GM21381 (cell line): ENCODE measurements at regions not wholly inside any gene's neighbourhood (a gene's known extent, or its start where the extent isn't known, plus 50 kb on each side); places are given as distances from the start of the nearest gene placed in this dataset.

Source experiments
- ATAC-seq: cut with Tn5 transposase; IDR thresholded peaks from one replicate; pipeline ENCODE4 v1.9.1; 2021; ENCODE audit warnings: mild to moderate bottlenecking, moderate library complexity; ENCODE audit not compliant: unreplicated experiment

DNA sequence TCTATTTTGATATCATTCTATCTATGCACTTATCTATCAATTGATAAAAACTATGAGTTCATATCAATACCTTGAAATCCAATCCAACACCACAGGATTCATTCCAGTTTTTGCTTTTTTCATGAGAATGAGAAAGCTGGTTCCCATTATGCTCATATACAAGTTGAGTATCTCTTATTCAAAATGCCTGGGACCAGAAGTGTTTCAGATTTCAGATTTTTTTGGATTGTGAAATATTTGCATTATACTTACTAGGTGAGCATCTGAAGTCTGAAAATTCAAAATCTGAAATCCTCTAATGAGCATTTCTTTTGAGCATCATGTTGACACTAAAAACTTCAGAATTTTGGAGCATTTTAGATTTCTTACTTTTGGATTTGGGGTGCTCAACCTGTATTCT lies 67.8 kb upstream of the DCBLD2 start:
- no peak for ATAC-seq

DNA sequence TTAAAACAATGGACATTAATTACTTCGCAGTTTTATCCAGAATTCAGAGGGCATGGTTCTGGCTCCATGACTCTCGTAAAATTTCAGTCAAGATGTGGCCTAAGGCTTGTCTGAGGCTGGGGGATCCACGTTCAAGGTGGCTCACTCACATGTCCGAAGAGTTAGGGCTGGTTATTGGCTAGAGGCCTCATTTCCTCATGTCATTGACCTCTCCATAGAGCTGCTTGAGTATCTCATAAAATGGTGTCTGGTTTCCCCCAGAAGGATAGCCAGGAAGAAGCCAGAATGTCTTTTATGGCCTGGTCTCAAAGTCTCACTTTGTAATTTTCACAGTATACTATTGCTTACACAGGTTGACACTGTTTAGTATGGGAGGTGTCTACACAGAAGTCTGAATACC lies 67.3 kb upstream of the DCBLD2 start:
- ATAC-seq, result no peak

- ATAC-seq, result no peak
Observed at GRCh38 chr3:98968347-98968746, 66.9 kb upstream of the DCBLD2 start.

GRCh38 chr3:98967758-98968157 lies 66.3 kb upstream of the DCBLD2 start:
- ATAC-seq, result no peak

DNA sequence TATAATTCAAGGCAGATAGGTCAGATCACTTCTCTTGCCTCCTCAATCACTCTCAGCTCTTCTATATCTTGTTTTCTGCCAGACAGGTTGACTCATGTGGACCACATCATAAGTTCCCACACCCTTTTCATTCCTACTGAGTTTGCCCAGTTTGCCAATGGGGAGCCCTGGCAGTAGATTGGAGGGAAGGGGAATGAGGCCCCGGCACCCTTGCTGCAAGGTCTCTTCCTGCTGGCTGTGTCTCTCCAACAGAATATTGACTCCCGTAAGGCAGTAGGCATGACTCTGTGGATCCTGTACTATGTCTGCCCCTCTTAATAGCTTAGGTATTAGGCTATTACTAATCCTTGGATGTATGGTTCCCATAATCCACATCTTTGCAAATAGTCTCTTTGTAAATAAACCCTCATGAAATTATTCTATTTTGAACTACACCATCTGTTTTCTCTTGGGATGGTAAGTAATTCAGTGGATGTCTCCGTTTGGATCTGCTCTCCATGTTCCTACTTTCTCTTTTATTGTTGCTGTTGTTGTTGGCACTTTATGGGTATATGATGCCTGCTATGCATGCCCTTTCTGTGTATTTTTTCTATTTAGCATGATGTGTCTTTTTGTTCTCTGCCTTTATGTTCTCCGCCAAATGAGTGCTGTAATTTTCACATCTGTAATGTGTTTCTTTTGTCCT lies 65.5 kb upstream of the DCBLD2 start:
- ATAC-seq, result no peak

DNA sequence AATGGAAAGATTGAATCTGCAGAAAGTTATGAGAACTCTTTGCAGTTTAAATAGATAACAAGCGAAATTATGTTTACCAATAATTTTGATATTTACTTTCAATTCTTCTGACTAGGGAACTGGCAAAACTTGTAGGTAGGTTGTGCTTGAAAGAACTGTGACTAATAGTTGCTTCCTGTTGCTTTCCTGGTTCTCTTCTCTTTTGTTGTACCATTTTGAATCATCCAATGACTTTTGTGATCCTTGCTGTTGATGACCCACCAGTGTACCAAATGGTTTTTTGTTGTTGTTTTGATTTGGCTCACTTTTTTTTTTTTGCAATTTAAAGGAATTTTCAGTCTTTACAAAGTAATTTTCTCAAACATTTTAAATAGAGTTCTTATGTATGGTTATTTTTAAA lies 64.9 kb upstream of the DCBLD2 start:
- ATAC-seq, result no peak

DNA sequence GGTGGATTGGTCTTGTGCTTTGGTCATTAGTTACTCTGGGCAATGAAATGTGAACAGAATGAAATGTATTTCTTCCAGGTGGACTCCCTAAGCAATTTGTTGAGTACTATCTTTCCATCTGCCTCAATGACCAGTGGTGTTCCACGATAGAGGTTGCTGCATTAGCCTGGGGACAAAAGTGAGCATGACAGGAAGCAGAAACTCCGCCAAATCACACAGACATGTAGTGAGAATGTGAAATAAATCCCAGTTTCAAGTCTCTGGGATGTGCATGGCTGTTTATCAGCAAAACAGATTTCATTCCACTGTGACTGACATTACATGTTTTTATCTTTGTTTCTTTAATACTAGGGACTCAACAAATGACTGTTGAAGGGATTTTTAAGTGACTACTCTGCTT lies 63.3 kb upstream of the DCBLD2 start:
- no peak for ATAC-seq

DNA sequence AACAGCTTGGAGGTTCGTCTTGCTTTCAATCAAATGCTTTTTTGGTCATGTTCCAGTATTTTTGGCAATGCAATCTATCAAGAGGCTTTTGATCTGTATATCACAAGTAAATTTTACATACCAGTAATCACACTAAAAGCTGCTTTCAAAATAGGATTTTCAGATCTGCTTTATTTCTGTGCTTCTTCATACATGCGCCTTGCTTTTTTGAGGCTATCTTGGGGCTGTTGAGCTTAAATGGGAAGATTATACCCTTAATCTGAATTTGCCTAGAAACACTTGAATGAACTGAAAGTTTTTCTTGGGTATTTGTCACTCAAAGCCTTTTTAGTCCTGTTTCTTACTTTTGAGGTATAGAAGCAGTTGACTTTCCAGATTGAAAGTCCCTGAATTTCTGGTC lies 62.1 kb upstream of the DCBLD2 start:
- ATAC-seq, result no peak

DNA sequence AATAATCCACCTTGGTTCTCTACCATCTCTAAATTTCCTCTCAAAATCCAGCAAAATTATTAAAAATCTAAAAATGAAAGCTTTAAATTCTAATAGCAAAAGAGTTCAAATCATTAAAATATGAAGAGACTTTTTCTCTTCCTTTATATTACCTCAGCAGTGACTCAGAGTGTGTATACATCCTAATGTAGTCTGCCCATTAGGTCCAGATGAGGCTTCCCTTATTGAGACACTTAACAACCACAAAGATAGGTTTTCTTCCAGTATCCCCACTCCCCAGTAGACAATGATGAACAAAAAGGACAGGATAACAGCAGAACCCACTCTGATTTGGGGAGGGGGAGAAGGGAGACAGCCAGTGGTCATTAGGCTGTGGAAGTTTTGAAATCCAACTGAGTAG lies 61.5 kb upstream of the DCBLD2 start:
- no peak for ATAC-seq

- no peak for ATAC-seq
Observed at GRCh38 chr3:98962189-98962930, 60.9 kb upstream of the DCBLD2 start.

DNA sequence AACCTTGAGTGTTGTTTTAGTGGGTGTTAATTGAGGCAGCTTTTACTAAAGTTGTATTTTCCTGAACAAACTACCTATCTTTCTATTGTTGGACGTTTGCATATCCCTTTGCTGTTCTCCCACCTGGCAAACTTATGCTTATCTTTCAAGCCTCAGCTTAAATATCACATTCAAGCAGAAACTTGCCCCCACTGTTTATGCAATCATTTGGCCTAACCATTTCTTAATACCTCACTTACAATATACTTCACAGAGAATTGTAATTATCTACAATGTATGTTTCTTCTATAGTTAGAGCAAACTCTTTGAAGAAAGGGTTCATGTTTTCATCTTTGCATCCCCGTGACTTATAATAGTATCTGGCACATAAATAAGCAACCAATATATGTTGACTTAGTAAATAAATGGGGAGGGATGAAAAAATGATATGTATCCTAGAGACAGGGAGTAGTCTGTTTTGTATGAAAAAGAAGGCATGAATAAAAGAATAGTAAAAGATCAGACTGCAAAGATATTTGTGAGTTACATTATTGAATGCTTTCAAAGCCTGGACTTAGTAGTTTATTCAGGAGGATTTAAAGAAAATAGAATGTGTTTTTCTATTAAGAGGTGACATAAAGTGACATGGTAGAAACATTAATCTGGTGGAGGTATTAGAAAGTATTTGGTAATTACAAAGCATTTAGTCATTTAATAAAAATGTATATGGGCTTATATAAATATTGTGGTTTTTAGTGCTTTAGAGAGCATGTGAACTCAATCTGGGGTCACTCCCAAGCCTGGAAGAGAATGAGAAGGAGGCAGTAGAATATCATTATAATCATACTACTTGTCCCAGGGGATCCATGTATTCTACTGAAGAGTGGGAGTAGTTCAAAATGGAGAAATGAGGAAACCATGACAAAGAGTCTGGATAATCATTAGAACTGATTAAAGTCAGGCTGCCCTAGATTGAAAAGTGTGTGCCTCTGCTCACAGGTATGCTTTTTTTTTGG lies 60.0 kb upstream of the DCBLD2 start:
- ATAC-seq, result no peak

GRCh38 chr3:98957681-98958080 lies 56.2 kb upstream of the DCBLD2 start:
- ATAC-seq, result no peak

DNA sequence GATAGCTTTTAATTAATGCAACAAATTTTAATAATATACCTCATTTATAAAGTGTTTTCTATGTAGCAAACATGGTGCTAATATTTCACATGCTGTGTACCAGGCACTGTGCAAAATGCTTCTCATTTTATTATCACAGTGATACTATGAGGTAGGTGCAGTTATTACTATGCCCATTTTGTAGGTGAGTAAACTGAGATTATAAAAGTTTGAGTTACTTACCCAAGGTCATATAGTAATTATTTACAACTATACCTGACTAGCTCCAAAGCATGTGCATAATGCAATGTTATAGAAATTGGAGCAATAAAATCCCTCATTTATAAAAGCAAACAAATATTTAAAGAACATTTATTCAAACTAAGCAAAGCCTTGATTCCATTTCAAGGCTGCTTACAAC lies 54.5 kb upstream of the DCBLD2 start:
- ATAC-seq, result no peak

DNA sequence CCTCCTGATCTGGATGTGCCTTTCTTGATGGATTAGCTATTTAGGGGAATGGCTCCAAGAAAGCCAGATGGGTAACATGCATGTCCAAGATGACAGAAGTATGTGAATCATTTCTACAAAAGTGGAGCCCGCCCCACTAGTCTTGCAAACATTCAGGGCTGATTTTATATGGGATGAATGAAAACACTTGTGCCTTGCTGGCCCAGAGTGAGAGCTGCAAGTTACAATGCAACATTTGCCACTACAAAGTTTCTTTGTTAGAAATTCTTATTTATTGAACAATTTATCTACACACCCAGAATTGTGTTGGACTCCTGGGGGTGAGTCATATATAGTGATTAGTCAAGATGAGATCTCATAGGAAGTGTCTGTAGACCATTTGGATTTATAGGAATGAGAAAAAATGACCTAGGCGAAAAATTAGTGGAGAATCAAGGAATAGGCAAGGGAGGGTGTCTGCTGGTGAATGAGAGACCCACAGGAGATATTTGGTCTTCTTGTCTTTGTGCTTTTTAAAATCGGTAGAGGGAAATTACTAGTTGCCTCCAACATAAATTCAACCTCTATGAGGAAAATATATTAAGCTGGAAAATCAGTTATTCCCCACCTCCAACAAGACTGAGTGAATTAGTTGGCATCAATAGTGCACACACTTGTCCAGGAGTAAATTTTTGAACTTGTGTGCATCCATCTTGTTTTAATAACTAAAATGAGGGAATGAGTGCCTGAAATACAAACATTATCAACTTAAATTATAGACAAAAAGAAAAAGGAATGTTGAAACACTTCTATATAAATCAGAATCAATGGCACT lies 53.5 kb upstream of the DCBLD2 start:
- no peak for ATAC-seq

- no peak for ATAC-seq
Observed at GRCh38 chr3:98954242-98954641, 52.7 kb upstream of the DCBLD2 start.

- no peak for ATAC-seq
Observed at GRCh38 chr3:98952404-98952803, 50.9 kb upstream of the DCBLD2 start.
